IMR-90 (cell line): ENCODE measurements at regions not wholly inside any gene's neighbourhood (a gene's known extent, or its start where the extent isn't known, plus 50 kb on each side); places are given as distances from the start of the nearest gene placed in this dataset.

ENCODE experiments used
- ATAC-seq: fragments of 200-7000 bp; cut with Tn5 transposase; 2 replicates; pipeline ENCODE4 v1.9.1; 2020; ENCODE audit warnings: low read depth, mild to moderate bottlenecking, moderate library complexity
- BruUV-seq: library from RNA; stranded (reverse); fragments of 400-500 nt; replicated peaks from 2 replicates; lab custom pipeline; 2021; lab: Mats Ljungman, UMichigan
- CTCF ChIA-PET: fragments of 300-600 bp; formaldehyde crosslinking; extraction: SDS; loops from one replicate; lab custom pipeline; 2021; ENCODE audit warnings: antibody characterized with exemption; lab: Yijun Ruan, JAX
- POLR2A ChIA-PET: fragments of 300-600 bp; sonication (Branson Sonifier 250); formaldehyde crosslinking; loops from one replicate; lab custom pipeline; 2022; ENCODE audit warnings: antibody characterized with exemption; ENCODE audit not compliant: unreplicated experiment; lab: Charles Lee
- DNase-seq: peaks from one replicate; pipeline ENCODE4 v3.0.0; 2013
- H2AFZ ChIP-seq: replicated peaks from 2 replicates; pipeline ENCODE3; 2013; ENCODE audit warnings: low read length, mild to moderate bottlenecking; ENCODE audit not compliant: poor library complexity
- H2AK5ac ChIP-seq: 2 replicates; pipeline ENCODE4 v1.6.1; 2013; ENCODE audit warnings: low read depth, low read length, inconsistent platforms
- H2AK9ac ChIP-seq: replicated peaks from 2 replicates; pipeline ENCODE3; 2013; ENCODE audit warnings: mild to moderate bottlenecking, low read depth, low read length, moderate library complexity; ENCODE audit not compliant: poor library complexity
- H2BK120ac ChIP-seq: 2 replicates; pipeline ENCODE4 v1.6.1; 2013; ENCODE audit warnings: low read depth, low read length, inconsistent platforms
- H2BK15ac ChIP-seq: 3 replicates; pipeline ENCODE4 v1.6.1; 2013; ENCODE audit warnings: low read depth, low read length, inconsistent platforms
- H2BK20ac ChIP-seq: 2 replicates; pipeline ENCODE4 v1.6.1; 2013; ENCODE audit warnings: low read depth, mild to moderate bottlenecking, inconsistent platforms, low read length, moderate library complexity
- H2BK5ac ChIP-seq: 2 replicates; pipeline ENCODE4 v1.6.1; 2013; ENCODE audit warnings: mild to moderate bottlenecking, low read depth, low read length, inconsistent platforms; ENCODE audit not compliant: poor library complexity, severe bottlenecking
- H3K14ac ChIP-seq: replicated peaks from 2 replicates; pipeline ENCODE4 v1.6.1; 2013; ENCODE audit warnings: low read depth, low read length, inconsistent platforms
- H3K18ac ChIP-seq: 2 replicates; pipeline ENCODE4 v1.6.1; 2013; ENCODE audit warnings: low read depth, low read length, control low read depth
- H3K23ac ChIP-seq: 2 replicates; pipeline ENCODE4 v1.6.1; 2013; ENCODE audit warnings: low read depth, low read length, inconsistent platforms
- H3K27ac ChIP-seq: 2 replicates; pipeline ENCODE4 v1.5.1; 2013; ENCODE audit warnings: mild to moderate bottlenecking, control low read depth, low read length; ENCODE audit not compliant: insufficient read depth
- H3K27me3 ChIP-seq: 2 replicates; pipeline ENCODE4 v1.6.1; 2013; ENCODE audit warnings: low read length; ENCODE audit not compliant: control insufficient read depth, insufficient read depth
- H3K36me3 ChIP-seq: 2 replicates; pipeline ENCODE4 v1.6.1; 2013; ENCODE audit warnings: low read length, mixed read lengths; ENCODE audit not compliant: control insufficient read depth, insufficient read depth
- H3K4ac ChIP-seq: 2 replicates; pipeline ENCODE4 v1.6.1; 2013; ENCODE audit warnings: low read depth, low read length, inconsistent platforms
- H3K4me1 ChIP-seq: 2 replicates; pipeline ENCODE4 v1.6.1; 2013; ENCODE audit warnings: low read length, mixed read lengths; ENCODE audit not compliant: control insufficient read depth, insufficient read depth
- H3K4me2 ChIP-seq: 2 replicates; pipeline ENCODE4 v1.6.1; 2013; ENCODE audit warnings: low read depth, mild to moderate bottlenecking, control low read depth, low read length, moderate library complexity
- H3K4me3 ChIP-seq: 2 replicates; pipeline ENCODE4 v1.5.1; 2013; ENCODE audit warnings: low read depth, mild to moderate bottlenecking, control low read depth, low read length, moderate library complexity; ENCODE audit not compliant: insufficient read depth
- H3K56ac ChIP-seq: 2 replicates; pipeline ENCODE4 v1.6.1; 2013; ENCODE audit warnings: low read length, inconsistent platforms; ENCODE audit not compliant: insufficient read depth; ENCODE audit errors: extremely low read depth
- H3K79me1 ChIP-seq, 2 experiments: 2 replicates each; pipeline ENCODE4 v1.6.1; 2013; ENCODE audit warnings: low read length in 2 of 2, inconsistent platforms in 1 of 2, low read depth in 1 of 2
- H3K9ac ChIP-seq: 2 replicates; pipeline ENCODE4 v1.6.1; 2013; ENCODE audit warnings: low read depth, low read length, control low read depth
- H3K9me1 ChIP-seq: 2 replicates; pipeline ENCODE4 v1.6.1; 2013; ENCODE audit warnings: low read length, inconsistent platforms; ENCODE audit not compliant: insufficient read depth
- H3K9me3 ChIP-seq: 2 replicates; pipeline ENCODE4 v1.6.1; 2013; ENCODE audit warnings: low read length; ENCODE audit not compliant: control insufficient read depth, insufficient read depth
- H4K20me1 ChIP-seq: 2 replicates; pipeline ENCODE4 v1.6.1; 2013; ENCODE audit warnings: low read length, inconsistent platforms; ENCODE audit not compliant: insufficient read depth
- H4K5ac ChIP-seq: 2 replicates; pipeline ENCODE4 v1.6.1; 2013; ENCODE audit warnings: mild to moderate bottlenecking, low read depth, low read length, control low read depth
- H4K8ac ChIP-seq, 2 experiments: 2 replicates each; pipeline ENCODE4 v1.6.1; 2013; ENCODE audit warnings: low read depth in 2 of 2, low read length in 2 of 2, control low read depth in 1 of 2, inconsistent platforms in 1 of 2
- H4K91ac ChIP-seq: 2 replicates; pipeline ENCODE4 v1.6.1; 2013; ENCODE audit warnings: low read depth, low read length, inconsistent platforms; ENCODE audit not compliant: insufficient read depth
- BHLHE40 ChIP-seq: fragments of 150-350 bp; IDR thresholded peaks from 2 replicates; pipeline ENCODE4 v1.6.1; 2016; ENCODE audit warnings: mild to moderate bottlenecking, low read depth, low read length
- FOS ChIP-seq: fragments of 150-350 bp; IDR thresholded peaks from 2 replicates; pipeline ENCODE4 v1.6.1; 2016; ENCODE audit warnings: low read depth, low read length
- MAZ ChIP-seq: IDR thresholded peaks from 2 replicates; pipeline ENCODE4 v1.6.1; 2012; ENCODE audit warnings: low read depth, mild to moderate bottlenecking, low read length, improper control_type of control experiment, moderate library complexity, borderline replicate concordance
- POLR2A ChIP-seq: IDR thresholded peaks from 2 replicates; pipeline ENCODE4 v1.6.1; 2012; ENCODE audit warnings: mild to moderate bottlenecking, low read depth, low read length
- WGBS, 2 experiments: methylation state at CpG; one replicate each; pipeline versions ENCODE4 v1.1.5 to v1.1.7; 2013; ENCODE audit warnings: missing lambda C conversion rate in 2 of 2; ENCODE audit not compliant: insufficient read length in 1 of 2; ENCODE audit errors: extremely low coverage in 2 of 2; 5-methylcytosine and 5-hydroxymethylcytosine counted together
- dilution Hi-C: fragments of 300-500 bp; cut with HindIII; formaldehyde crosslinking; loops from one replicate; pipeline ENCODE4 v1.14.3; 2018; ENCODE audit warnings: low sequenced_read_pairs; ENCODE audit not compliant: unreplicated experiment
- in situ Hi-C: fragments of 300-500 bp; cut with MboI; formaldehyde crosslinking; loops from 3 replicates; pipeline ENCODE4 v1.14.3; 2019; ENCODE audit warnings: low sequenced_read_pairs, inconsistent platforms, mixed read lengths
- intact Hi-C: fragments of 100-400 bp; cut with micrococcal nuclease; formaldehyde crosslinking; loops from 2 replicates; pipeline ENCODE4 v1.10.0; 2022
- TF ChIP-seq, protein P1 (sequence below): fragments of 150-350 bp; IDR thresholded peaks from 2 replicates; pipeline ENCODE4 v1.6.1; 2016; ENCODE audit warnings: low read depth, mild to moderate bottlenecking, low read length, moderate library complexity, borderline replicate concordance

GRCh38 chr12:4974217-4974616, 64.5 kb downstream of the KCNA1 start:
- in situ Hi-C loops: no loop called here

More at GRCh38 chr12:4974217-4974616, 64.5 kb downstream of the KCNA1 start:
- Histone ChIP-seq H3K9ac (no peak overlapping the region), H3K9me1 (no peaks in the 10 kb centered on the region), H3K27me3 (peaks cover 8% of the 10 kb centered on the region), H4K5ac (no peak overlapping the region), H3K4me1 (no peaks in the 10 kb centered on the region), H2AFZ (peak overlapping the region; percentile 5), H3K9me3 (no peaks in the 10 kb centered on the region), H2AK9ac (no peak overlapping the region), H3K79me1 (no peaks in the 10 kb centered on the region), H3K18ac (no peak overlapping the region), H2BK5ac (no peak overlapping the region), H3K4me3 (no peak overlapping the region), H4K91ac (no peak overlapping the region), H3K56ac (no peak overlapping the region), H3K36me3 (no peaks in the 10 kb centered on the region), H3K4ac (no peak overlapping the region), H2BK15ac (no peak overlapping the region), H3K23ac (no peak overlapping the region), H4K20me1 (no peaks in the 10 kb centered on the region), H2AK5ac (no peak overlapping the region), H2BK20ac (no peak overlapping the region), H3K14ac (no peak overlapping the region), H4K8ac (no peak overlapping the region), H2BK120ac (no peak overlapping the region), H3K4me2 (no peak overlapping the region), H3K27ac (no peak overlapping the region)
- CTCF ChIA-PET: no interaction called here
- no peak for DNase-seq
- POLR2A ChIA-PET: no interaction called here
- BruUV-seq: no TSS peak
- WGBS, 2 experiments: 30% methylated on average over 2 of the region's 3 CpGs; no CpG with 5 or more reads in 1 of the 2 experiments
- ATAC-seq: no peak
- dilution Hi-C loops: no loop called here
- intact Hi-C loops: no loop called here
- TF ChIP-seq, protein P1, sequence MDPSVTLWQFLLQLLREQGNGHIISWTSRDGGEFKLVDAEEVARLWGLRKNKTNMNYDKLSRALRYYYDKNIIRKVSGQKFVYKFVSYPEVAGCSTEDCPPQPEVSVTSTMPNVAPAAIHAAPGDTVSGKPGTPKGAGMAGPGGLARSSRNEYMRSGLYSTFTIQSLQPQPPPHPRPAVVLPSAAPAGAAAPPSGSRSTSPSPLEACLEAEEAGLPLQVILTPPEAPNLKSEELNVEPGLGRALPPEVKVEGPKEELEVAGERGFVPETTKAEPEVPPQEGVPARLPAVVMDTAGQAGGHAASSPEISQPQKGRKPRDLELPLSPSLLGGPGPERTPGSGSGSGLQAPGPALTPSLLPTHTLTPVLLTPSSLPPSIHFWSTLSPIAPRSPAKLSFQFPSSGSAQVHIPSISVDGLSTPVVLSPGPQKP: no peak
- TF ChIP-seq FOS (no peak), BHLHE40 (no peak), MAZ (no peak), POLR2A (no peak)
